DND-41 (cell line): ENCODE measurements at regions not wholly inside any gene's neighbourhood (a gene's known extent, or its start where the extent isn't known, plus 50 kb on each side); places are given as distances from the start of the nearest gene placed in this dataset.
"Not testable (repeated sequence)": the region's sequence is repeated elsewhere in the genome, so short reads cannot be mapped to it uniquely, and the experiment has no call there.

Experiments used
- CTCF ChIP-seq: IDR thresholded peaks from 2 replicates; pipeline ENCODE4 v1.5.1; 2012; ENCODE audit warnings: borderline replicate concordance, low read length, moderate library complexity, mild to moderate bottlenecking; ENCODE audit not compliant: poor library complexity, severe bottlenecking; ENCODE audit errors: extremely low read depth
- EZH2 ChIP-seq: IDR thresholded peaks from 3 replicates; pipeline ENCODE4 v1.6.1; 2012; ENCODE audit warnings: borderline replicate concordance, low read depth, mild to moderate bottlenecking, moderate library complexity, low read length, inconsistent platforms; ENCODE audit not compliant: severe bottlenecking

DNA sequence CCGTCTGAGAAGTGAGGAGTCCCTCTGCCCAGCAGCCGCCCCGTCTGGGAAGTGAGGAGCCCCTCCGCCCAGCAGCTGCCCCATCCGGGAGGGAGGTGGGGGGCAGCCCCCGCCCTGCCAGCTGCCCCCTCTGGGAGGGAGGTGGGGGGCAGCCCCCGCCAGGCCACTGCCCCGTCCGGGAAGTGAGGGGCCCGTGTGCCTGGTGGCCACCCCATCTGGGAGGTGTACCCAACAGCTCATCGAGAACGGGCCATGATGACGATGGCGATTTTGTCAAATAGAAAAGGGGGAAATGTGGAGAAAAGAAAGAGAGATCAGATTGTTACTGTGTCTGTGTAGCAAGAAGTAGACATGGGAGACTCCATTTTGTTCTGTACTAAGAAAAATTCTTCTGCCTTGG is 208.8 kb downstream of the KDM5D start:
- TF ChIP-seq EZH2, CTCF: not testable (repeated sequence)
